Astrocyte of the cerebellum (primary cell): ENCODE measurements at regions not wholly inside any gene's neighbourhood (a gene's known extent, or its start where the extent isn't known, plus 50 kb on each side); places are given as distances from the start of the nearest gene placed in this dataset.

ENCODE experiments used
- DNase-seq: peaks from one replicate; pipeline ENCODE4 v3.0.0-alpha.2; 2011; ENCODE audit warnings: low read depth
- H3K4me3 ChIP-seq: 2 replicates; pipeline ENCODE4 v1.5.1; 2011; ENCODE audit warnings: mild to moderate bottlenecking, low read depth, low read length, moderate library complexity
- CTCF ChIP-seq: IDR thresholded peaks from 2 replicates; pipeline ENCODE4 v1.5.1; 2012; ENCODE audit warnings: low read length, low read depth, moderate library complexity, mild to moderate bottlenecking; ENCODE audit errors: missing control alignments
- in situ Hi-C: cut with HindIII; loops from 2 replicates; pipeline ENCODE4 v1.10.0; 2017; ENCODE audit warnings: low sequenced_read_pairs

DNA sequence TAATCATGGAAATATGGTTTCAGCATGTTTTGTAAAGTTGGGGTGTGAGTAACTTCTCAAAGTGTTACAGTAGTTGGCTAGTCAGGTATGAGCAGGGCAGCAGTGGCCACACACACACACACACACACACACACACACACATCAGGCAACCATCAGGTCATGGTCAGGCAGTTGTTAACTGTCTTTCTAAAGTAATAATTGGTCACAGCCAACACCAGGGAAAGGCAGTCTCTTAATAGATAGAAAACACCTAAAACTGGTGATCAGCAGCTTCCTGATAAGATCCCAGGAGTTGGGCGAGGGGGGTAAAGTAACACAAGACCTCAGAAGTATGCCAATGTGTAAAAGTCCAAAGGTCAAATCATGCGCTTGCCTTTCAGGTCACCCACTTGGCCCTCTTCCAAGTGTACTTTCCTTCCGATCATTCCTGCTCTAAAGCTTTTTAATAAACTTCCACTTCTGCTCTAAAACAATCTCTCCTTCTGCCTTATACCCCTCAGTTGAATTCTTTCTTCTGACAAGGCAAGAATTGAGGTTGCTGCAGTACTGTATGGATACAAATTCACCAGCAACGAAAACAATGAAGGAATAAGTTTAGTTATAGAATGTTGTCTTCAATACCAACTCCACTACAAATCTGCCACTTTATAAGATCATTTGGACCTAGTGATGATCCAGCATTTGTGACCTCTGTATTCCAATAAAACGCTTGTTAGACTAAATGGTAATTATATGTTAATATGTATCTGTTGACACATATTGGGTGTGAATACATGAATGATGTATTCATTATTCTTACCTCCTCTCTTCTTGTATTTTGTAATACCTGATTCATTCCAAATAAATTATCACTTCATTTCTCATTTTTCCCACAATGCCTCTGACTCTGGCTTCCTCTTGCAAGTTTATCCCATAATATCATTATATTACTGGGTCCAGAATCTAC lies 254.3 kb downstream of the METTL4 start:
- in situ Hi-C loops: no loop called here
- no peak for DNase-seq
- no peak for TF ChIP-seq CTCF
- H3K4me3 ChIP-seq: no peak overlapping the region

GRCh38 chr18:2324459-2324858 lies 246.8 kb downstream of the METTL4 start:
- TF ChIP-seq CTCF: no peak
- in situ Hi-C loops: no loop called here
- no peak overlapping the region for H3K4me3 ChIP-seq
- DNase-seq: no peak

DNA sequence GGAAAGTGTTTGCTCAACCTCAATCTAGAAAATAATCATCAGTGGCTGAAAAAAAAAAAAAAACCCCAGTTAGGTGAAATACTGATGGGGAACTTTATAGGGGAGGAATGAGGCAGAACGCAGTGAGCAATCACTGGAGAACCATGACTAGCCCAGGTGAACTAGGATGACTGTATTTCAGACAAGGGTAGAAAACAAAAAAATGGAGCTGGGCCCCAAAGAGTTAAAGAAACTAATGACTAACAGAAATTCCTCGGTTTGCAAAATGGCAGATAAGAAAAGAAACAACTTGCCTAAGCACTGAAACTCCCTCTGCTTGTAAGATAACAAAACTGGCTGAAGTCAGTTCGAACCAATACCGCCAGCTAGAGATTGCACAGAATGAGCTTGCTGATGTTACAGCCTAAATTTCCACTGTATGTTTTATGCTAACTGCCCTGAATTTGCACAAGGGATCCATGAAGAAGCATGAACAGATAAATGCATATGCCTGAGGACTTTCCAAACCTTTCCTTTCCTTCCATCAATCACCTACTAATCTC lies 245.9 kb downstream of the METTL4 start:
- DNase-seq: no peak
- in situ Hi-C loops: no loop called here
- no peak for TF ChIP-seq CTCF
- H3K4me3 ChIP-seq: no peak overlapping the region

DNA sequence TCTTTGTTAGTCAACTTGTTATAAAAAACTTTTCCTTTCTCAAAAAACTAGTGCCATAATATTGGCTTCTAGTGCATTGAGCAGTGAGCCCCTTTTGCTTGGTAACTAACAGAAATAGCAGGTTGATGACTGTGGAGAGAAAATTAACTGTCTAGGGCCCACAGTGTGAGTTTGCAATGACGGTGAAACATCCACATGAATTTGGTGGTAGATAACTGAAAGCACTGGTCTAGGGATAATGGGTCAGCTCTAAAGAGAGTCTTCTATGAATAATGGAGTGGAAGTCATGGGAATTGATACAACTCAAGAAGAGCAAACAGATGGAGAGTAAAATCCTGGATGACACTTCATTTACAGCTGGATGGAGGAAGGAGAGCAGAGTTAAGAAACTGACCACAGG lies 245.4 kb downstream of the METTL4 start:
- in situ Hi-C loops: no loop called here
- no peak for DNase-seq
- H3K4me3 ChIP-seq: no peak overlapping the region
- TF ChIP-seq CTCF: no peak

DNA sequence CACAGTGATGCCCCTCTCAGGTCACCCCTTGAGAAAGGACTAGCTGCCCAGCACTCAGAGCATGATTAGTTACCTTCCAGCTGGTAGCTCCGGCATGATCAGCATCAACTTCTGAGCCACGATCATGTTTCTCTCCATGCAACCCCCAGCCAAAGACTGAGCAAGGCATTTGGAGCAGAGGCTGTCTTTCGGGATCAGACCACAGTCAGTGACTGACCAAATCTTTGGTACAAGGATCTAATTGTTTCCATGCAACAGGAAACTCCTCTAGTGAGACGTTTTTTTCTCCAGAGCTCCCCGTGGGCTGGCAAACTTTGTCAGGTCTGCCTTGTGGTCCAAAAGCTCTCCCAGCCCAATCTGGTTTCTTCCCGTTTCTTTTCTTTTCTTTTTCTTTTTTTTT lies 244.3 kb downstream of the METTL4 start:
- no peak for TF ChIP-seq CTCF
- no peak for DNase-seq
- in situ Hi-C loops: no loop called here

GRCh38 chr18:2330764-2331163 lies 240.5 kb downstream of the METTL4 start:
- TF ChIP-seq CTCF: no peak
- in situ Hi-C loops: no loop called here
- no peak overlapping the region for H3K4me3 ChIP-seq
- DNase-seq: no peak

More for the DNA sequence above, 244.3 kb downstream of the METTL4 start:
- H3K4me3 ChIP-seq: no peak overlapping the region
